ENCODE measurements at regions not wholly inside any gene's neighbourhood (a gene's known extent, or its start where the extent isn't known, plus 50 kb on each side); places are given as distances from the start of the nearest gene placed in this dataset.

DNA sequence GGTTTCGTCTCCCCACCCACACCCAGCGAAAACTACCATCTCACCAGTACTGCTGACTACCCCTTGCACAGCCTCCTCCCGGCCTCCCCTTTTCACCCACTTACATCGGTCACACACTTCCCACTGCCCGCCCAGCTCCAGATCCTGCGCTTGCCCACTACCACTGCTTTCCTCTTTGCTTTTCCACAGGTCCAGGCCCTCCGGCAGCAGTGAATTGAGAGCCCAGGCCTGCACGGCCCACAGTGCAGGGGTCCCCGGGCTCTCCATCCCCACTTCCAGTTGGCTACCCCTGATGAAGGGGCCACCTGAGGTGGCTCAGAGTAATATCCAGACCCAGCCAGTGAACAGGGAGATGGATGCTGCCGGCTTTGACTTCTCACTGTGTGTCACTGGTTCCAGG, 120.2 kb upstream of the FSTL4 start:
- no peak for DNase-seq

DNA sequence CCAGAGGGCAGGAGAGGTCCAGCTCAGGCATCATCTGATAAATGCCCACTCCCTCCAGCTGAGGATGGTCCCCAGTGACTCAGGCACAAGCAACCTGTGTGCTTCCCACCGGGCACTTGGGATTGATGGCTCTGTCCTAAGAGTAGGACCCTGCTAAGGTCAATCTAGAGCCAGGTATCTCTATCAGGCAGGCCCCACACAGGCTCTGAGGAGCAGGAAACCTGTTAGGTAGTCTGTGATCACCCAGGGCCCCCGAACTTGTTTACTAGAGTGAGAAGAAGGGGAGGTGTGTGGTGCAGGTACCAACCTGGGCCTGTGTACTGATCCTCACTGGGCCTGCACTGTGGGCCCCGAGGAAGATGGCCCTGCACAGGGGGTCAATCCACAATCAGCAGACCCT, 119.6 kb upstream of the FSTL4 start:
- DNase-seq = no peak

- no peak for DNase-seq
These were observed 118.5 kb upstream of the FSTL4 start for GRCh38 chr5:133730866-133731265.

DNA sequence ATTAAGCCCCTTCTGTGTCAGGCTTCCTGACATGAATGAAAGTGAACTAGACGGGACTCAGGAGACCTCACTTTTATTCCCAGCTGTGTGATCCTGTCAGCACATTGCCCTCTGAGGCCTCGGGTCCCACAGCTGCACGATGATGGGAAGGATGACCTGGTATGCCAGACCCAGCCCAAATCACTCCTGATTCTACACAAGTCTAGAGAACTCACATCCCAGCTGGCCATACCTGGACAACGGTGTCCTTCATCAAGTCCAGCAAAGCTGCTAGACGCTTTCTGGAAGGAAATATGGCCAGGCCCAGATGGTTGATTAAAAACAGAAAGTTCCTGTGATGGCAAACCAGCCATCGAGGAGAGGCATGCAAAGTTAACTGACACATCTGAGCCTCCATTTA, 118.0 kb upstream of the FSTL4 start:
- DNase-seq = no peak

- no peak for DNase-seq
These were observed 117.5 kb upstream of the FSTL4 start for GRCh38 chr5:133729800-133730199.

- DNase-seq = no peak
These were observed 116.1 kb upstream of the FSTL4 start for GRCh38 chr5:133728475-133728874.

DNA sequence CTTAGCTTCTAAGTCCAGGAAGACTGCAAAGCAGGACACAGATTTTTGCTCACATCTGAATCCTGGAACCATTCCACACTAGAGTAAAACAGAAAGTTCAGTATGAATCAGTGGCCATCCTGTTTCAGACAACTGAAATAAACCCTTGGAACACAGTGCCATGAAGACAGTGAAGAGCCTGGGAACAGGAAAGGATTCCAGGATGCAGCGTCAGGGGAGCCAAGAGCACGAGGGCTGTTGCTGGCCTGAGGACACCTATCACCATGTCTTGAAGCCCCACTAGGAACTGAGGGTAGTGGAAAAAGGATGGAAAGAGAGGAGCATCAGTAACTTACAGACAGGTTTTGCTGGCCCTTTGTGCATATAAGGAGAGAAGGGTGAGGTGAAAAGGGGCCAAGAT, 115.3 kb upstream of the FSTL4 start:
- DNase-seq = no peak

GRCh38 chr5:133723651-133724366, 111.5 kb upstream of the FSTL4 start:
- no peak for DNase-seq

- no peak for DNase-seq
These were observed 110.8 kb upstream of the FSTL4 start for GRCh38 chr5:133723126-133723525.

GRCh38 chr5:133721365-133721764, 109.0 kb upstream of the FSTL4 start:
- no peak for DNase-seq

DNA sequence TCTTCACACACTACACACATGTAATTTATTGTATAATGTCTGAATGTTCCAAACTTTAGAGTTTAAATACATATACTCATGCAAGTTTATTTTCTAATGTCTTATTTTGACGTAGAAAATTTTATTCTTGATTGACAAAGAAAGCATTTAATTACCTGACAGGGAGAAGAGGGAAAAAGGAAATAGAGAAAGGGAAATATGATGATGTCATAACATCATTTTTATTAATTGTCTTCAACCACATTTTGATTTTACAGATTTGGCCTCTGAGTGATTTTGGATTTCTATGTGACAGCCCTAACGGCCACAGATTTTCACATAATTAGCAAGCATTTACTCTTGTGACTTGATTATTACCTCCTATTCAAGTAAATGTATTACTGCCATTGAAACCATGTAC, 106.1 kb upstream of the FSTL4 start:
- DNase-seq = no peak

DNA sequence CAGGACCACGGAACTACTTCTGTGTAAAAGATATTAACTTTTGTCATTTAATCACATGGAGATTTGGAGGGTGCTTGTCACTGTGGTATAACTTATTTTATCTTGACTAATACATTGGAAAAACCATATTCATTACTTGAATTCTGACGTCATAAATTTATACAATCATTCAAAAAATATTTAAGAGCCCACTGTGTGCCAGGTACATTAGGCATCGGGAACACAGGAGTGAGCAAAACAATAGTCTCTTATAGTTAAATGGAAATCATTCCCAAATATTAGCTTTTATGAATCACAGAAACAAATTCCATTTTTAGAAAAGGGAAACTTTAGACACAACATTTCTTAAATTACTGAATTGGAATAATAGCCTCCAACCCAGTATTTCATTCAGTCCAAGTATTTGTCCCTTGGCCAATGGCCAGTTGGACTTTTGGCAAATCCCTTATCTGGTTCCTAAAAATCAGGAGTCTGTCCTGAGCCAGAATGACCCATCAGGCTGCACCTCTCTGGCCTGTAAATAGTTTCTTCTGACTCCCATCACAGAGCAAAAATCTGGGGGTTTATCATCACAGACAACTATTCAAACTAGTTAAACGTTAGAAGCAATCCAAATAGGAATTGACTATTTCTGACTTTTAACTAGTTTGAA, 104.3 kb upstream of the FSTL4 start:
- DNase-seq = no peak

DNA sequence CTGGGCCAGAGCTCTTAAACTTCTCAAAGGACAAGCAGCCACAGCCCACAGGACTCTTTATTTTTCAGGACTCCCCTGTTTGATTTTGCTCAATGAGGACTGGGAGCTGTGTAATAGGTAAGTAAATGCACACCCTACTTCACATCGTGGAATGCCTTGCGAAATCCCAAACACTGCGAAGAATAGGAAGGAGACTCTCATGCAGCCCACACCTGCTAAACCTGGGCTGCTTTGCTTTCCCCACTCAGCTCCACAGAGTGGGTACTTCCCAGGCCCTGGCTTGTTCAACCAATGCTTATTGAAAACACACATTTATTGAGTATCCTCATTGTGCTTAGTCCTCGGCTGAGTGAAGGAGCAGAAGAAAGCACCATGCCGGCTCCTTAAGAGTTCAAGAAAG, 103.3 kb upstream of the FSTL4 start:
- DNase-seq = no peak

DNA sequence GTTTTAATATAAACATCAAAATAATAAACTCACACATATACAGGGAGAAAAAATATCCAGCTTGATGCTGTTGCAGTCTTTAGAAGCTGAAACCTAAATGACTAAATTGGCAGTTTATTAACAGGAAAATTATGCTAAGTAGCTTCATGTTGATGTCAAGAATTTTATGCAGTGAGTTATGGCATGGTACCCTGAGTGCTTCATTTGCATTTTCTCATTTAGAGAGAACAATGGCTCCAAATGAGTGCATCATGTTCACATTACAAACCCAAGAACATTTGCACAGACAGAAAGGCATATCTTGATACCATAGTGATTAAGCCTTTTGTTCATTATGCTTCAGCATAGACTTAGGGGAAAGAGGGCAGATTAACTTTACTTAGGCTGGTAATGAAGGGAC, 102.9 kb upstream of the FSTL4 start:
- DNase-seq = no peak

GRCh38 chr5:133714161-133714915, 102.0 kb upstream of the FSTL4 start:
- DNase-seq = no peak

- no peak for DNase-seq
These were observed 101.4 kb upstream of the FSTL4 start for GRCh38 chr5:133713751-133714150.

GRCh38 chr5:133713209-133713608, 100.9 kb upstream of the FSTL4 start:
- no peak for DNase-seq

DNA sequence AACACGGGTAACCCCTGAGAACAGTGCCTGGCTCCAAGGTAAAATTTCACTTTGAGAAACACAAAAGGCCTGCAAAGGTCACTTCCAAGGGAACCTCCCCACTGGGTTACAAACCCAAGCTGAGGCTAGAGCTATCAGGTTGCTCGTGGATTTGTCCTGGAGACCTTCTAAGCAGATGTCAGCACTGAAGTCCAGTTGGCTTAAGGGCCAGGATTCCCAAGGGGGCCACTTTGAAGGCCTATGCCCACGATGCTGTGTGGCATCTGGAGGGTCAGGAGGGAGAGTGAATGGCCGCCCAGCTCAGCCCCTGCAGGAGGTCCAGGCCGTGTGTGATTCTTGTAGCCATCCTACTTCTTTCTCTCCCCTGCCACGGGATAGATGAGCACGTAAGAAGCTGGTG, 100.2 kb upstream of the FSTL4 start:
- DNase-seq = no peak

DNA sequence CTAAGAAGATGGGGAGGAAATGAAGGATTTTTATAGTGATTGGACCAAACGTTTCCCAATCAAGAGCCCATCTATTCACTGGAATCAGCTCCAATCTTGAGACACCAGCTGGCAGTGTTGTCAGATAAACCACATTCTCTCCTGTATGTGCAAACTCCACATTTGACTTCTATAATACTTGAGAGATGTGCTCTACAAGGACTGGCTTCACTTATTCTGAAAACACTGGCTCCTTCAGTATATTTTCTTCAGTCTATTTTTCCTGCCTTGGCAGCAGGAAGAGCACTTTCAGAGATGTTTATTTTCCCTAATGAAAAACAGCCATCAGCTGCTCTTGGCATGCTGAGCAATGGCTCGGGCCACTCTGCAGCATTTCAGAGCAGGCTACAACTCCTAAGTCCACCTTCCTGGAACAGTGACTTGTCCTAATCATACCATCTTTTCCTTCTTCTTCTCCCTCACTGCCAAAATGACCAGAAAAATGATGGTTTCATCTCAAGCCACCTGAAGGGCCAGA, 96.9 kb upstream of the FSTL4 start:
- no peak for DNase-seq

DNA sequence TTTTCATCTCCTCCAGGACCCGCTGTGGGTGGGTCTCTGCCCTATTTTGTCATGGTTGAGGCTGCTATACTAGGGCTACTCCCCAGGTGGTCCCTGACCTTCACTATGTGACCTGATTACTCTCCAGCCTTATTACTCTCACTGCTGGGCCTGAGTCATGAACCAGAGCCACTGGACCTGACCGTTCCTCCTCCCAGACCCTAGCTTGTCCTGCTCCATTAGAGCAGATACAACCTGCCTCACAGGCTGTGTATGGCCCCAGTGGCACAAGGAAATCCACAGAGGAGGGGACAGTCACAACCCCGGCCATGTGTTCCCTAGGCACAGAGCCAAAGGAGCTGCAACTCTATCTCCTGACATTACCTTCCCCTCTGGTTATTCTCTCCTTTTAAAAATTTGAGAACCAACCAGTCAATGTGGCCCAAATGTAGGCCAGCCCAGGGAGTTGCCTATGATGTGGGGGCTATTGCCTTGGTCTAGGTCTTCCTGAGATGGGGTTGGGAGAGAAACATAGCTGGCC, 96.0 kb upstream of the FSTL4 start:
- DNase-seq = no peak

GRCh38 chr5:133707629-133708028, 95.3 kb upstream of the FSTL4 start:
- DNase-seq = no peak

DNA sequence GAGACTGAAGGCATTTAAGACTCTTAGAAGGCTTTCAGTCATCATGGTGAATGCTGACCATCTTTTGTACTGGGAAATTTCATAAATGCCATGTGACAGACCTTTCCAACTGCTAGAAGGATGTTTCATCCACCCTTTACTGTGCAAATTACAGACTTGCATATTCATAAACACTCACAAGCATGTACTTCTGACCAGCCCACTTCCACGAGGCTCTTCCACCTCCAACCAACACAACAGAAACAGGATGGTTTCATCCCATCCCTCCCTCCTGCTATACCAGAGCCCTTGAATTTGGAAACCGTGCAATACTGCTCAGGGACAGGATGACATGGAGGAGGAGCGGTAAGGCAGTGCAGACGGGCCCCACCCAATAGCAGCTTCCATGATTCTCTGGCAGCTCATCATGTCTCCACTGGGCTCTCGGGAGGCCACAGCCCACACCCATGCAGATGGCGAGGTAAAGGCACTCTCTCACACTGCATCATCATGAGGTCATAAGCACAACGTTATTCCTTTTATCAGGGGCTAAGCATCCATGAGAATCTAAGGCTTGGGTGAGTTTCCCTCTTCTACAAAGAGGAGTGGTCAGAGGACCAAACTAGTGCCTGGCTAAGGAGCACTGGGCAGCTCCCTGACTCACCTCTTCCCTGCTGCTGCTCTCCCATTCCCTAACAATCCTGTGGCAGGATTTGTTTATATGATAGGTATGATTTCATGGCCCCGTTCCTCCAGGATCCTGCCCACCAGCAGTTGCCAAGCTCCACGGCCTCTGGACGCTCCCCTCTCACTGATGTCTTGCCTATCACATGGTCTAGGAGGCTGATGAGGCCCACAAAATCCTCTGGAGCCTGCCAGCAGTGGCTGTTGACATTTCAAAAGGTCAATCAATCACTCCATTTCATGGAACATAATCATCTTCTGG, 94.4 kb upstream of the FSTL4 start:
- no peak for DNase-seq

DNA sequence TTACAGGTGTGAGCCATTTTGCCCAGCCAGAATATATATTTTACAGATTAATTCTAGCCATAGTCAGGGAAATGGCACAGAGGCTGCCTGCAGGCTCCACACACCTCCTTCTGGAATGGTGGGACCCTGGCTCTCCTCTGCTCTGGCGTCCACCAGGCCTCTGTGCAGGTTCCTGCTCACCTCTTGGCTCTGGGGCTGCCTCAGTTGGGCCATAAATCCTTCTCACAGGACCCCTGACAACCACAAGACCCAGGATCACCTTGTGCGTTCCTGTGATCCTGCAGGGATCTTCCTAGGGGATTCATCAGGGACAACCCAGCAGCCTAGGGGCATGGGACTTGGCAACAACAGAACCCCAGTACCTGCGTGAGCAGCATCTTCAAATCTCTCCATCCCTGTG, 93.0 kb upstream of the FSTL4 start:
- no peak for DNase-seq
